ENCODE measurements at regions not wholly inside any gene's neighbourhood (a gene's known extent, or its start where the extent isn't known, plus 50 kb on each side); places are given as distances from the start of the nearest gene placed in this dataset.

DNA sequence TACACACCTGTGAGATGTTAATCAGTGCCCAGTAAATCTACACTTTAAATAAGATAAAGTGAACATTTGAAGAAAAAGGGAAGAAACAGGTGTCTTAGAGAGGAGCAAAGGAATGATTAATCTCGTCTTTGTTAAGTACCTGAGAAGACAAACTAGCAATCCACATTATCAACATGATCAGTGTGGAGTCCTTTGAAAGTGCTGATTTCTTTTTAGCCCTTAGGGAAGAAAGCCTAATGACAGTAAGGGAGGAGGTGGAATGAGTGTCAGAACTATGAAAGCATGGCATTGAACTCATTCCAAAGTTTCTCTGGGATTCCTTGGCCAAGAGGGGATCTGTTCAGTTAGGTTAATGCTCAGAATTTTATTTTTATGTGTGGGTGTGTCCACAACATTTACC, 1109.0 kb upstream of the ACO1 start:
- no peak overlapping the region for H3K4me3 ChIP-seq
- no TSS peak for BruUV-seq (replicated peaks)
- POLR2A ChIA-PET (ENCODE audit: unreplicated experiment) = no interaction called here
- H3K4me2 ChIP-seq = peak overlapping the region; percentile 3; the same call in 1 of the 2 replicates
- peak overlapping the region; percentile 28 for H3K27ac ChIP-seq
- H3K36me3 ChIP-seq (ENCODE audit: low read depth) = no peaks in the 10 kb centered on the region
- TF ChIP-seq EZH2 (IDR thresholded peaks at IDR 0.05; ENCODE audit: low read depth) = no peak
- TF ChIP-seq, protein P1, sequence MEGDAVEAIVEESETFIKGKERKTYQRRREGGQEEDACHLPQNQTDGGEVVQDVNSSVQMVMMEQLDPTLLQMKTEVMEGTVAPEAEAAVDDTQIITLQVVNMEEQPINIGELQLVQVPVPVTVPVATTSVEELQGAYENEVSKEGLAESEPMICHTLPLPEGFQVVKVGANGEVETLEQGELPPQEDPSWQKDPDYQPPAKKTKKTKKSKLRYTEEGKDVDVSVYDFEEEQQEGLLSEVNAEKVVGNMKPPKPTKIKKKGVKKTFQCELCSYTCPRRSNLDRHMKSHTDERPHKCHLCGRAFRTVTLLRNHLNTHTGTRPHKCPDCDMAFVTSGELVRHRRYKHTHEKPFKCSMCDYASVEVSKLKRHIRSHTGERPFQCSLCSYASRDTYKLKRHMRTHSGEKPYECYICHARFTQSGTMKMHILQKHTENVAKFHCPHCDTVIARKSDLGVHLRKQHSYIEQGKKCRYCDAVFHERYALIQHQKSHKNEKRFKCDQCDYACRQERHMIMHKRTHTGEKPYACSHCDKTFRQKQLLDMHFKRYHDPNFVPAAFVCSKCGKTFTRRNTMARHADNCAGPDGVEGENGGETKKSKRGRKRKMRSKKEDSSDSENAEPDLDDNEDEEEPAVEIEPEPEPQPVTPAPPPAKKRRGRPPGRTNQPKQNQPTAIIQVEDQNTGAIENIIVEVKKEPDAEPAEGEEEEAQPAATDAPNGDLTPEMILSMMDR (conservative IDR thresholded peaks at IDR 0.05) = no peak
- peaks cover 4% of the 10 kb centered on the region; the same call in 1 of the 2 replicates for H3F3A ChIP-seq (ENCODE audit: insufficient read depth, low read depth)
- H3K4me1 ChIP-seq (replicated peaks; ENCODE audit: insufficient read depth) = peaks cover 16% of the 10 kb centered on the region
- no peaks in the 10 kb centered on the region for H4K20me1 ChIP-seq (ENCODE audit: insufficient read depth)
- intact Hi-C loops (cut with micrococcal nuclease; ENCODE audit: unreplicated experiment) = no loop called here
- no peak overlapping the region for H2AFZ ChIP-seq
- no peaks in the 10 kb centered on the region for H3K79me2 ChIP-seq (ENCODE audit: low read depth)
- CTCF ChIA-PET = no interaction called here
- peak in 1 of 2 experiments; percentile 36 for DNase-seq
- H3K9me3 ChIP-seq (ENCODE audit: insufficient read depth, low read depth) = no peaks in the 10 kb centered on the region
- H3K9me2 ChIP-seq (ENCODE audit: insufficient read depth) = no peaks in the 10 kb centered on the region
- no peaks in the 10 kb centered on the region for H3K27me3 ChIP-seq (ENCODE audit: insufficient read depth, low read depth)

DNA sequence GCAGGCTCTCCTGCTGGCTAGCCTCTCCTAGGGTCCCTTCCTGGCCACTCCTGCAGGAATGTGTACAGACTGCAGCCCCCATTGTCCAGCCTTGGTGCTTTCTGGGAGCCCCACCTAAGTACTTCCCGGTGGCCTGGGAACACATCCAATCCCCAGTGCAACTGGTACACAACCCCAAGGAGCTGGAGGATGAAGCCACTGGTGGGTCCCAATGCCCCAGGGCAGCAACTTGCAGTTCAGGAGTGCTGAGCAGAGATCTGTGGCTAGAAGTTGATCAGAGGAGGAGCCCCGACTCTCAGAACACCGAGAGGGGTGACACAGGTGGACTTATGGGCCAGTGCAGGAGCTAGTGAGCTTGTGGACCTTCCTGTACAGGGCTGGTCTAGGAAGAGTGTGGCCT, 1093.7 kb upstream of the ACO1 start:
- TF ChIP-seq EZH2 (IDR thresholded peaks at IDR 0.05; ENCODE audit: low read depth) = no peak
- TF ChIP-seq, protein P1 (conservative IDR thresholded peaks at IDR 0.05) = no peak
- H3F3A ChIP-seq (ENCODE audit: insufficient read depth, low read depth) = no peaks in the 10 kb centered on the region
- no peaks in the 10 kb centered on the region for H3K4me1 ChIP-seq (replicated peaks; ENCODE audit: insufficient read depth)
- H3K27me3 ChIP-seq (ENCODE audit: insufficient read depth, low read depth) = no peaks in the 10 kb centered on the region
- H3K9me2 ChIP-seq (ENCODE audit: insufficient read depth) = no peaks in the 10 kb centered on the region
- H4K20me1 ChIP-seq (ENCODE audit: insufficient read depth) = no peaks in the 10 kb centered on the region
- CTCF ChIA-PET = no interaction called here
- no peak for DNase-seq
- H3K36me3 ChIP-seq (ENCODE audit: low read depth) = no peaks in the 10 kb centered on the region
- H3K79me2 ChIP-seq (ENCODE audit: low read depth) = no peaks in the 10 kb centered on the region
- no peaks in the 10 kb centered on the region for H3K9me3 ChIP-seq (ENCODE audit: insufficient read depth, low read depth)
- H3K27ac ChIP-seq = no peak overlapping the region
- no peak overlapping the region for H3K4me2 ChIP-seq
- no peak overlapping the region for H2AFZ ChIP-seq
- POLR2A ChIA-PET (ENCODE audit: unreplicated experiment) = no interaction called here
- no TSS peak for BruUV-seq (replicated peaks)
- intact Hi-C loops (cut with micrococcal nuclease; ENCODE audit: unreplicated experiment) = no loop called here
- no peak overlapping the region for H3K4me3 ChIP-seq

DNA sequence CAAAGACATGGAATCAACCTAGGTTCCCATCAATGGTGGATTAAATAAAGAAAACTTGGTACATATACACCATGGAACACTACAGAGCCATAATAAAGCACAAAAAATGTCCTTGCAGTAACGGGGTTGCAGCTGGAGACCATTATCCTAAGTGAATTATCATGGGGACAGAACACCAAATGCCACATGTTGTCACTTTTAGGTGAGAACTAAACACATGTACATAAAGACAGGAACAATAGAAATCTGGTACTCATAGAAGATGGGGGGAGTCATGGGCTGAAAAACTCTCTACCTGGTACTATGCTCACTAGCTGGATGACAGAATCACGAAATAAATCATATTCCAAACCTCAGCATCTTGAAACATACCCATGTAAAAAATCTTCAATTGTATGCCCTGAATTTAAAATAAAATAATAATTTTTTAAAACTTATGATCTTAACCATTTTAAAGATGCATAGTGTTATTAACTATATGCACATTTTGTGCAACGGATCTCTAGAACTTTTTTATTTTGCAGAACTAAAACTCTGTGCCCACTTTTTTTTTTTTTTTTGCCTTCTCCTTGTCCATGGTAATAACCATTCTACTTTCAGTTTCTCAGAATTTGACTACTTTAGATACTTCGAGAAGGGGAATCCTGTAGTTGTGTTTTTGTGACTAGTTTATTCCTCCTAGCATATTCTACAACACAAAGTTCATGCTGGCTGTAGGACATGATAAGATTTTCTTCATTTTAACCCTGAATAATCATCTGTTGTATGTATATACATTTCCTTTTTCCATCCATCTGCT, 1081.6 kb upstream of the ACO1 start:
- H2AFZ ChIP-seq = no peak overlapping the region
- CTCF ChIA-PET = no interaction called here
- intact Hi-C loops (cut with micrococcal nuclease; ENCODE audit: unreplicated experiment) = no loop called here

More for the DNA sequence above, 1081.6 kb upstream of the ACO1 start:
- Histone ChIP-seq H3K36me3 (ENCODE audit: low read depth) (no peaks in the 10 kb centered on the region), H3K27me3 (ENCODE audit: insufficient read depth, low read depth) (no peaks in the 10 kb centered on the region), H3K9me3 (ENCODE audit: insufficient read depth, low read depth) (no peaks in the 10 kb centered on the region), H4K20me1 (ENCODE audit: insufficient read depth) (no peaks in the 10 kb centered on the region), H3K4me2 (no peak overlapping the region), H3K79me2 (ENCODE audit: low read depth) (no peaks in the 10 kb centered on the region), H3K4me3 (no peak overlapping the region), H3K4me1 (replicated peaks; ENCODE audit: insufficient read depth) (peaks cover 13% of the 10 kb centered on the region), H3F3A (ENCODE audit: insufficient read depth, low read depth) (0 out of 2 replicates have a peak, but pooled peaks cover 5% of the 10 kb centered on the region), H3K9me2 (ENCODE audit: insufficient read depth) (no peaks in the 10 kb centered on the region), H3K27ac (no peak overlapping the region)
- BruUV-seq (replicated peaks) = no TSS peak
- TF ChIP-seq EZH2 (IDR thresholded peaks at IDR 0.05; ENCODE audit: low read depth) = no peak
- TF ChIP-seq, protein P1 (conservative IDR thresholded peaks at IDR 0.05) = no peak
- POLR2A ChIA-PET (ENCODE audit: unreplicated experiment) = no interaction called here
- DNase-seq = no peak

Measured in PC-9 (cell line).